Ascending aorta (tissue), 2 donors: ENCODE measurements at regions not wholly inside any gene's neighbourhood (a gene's known extent, or its start where the extent isn't known, plus 50 kb on each side); places are given as distances from the start of the nearest gene placed in this dataset.

Experiments
- DNase-seq, 2 donors: peaks; one replicate each; pipeline ENCODE4 v3.0.0-alpha.2; 2019; ENCODE audit warnings: low spot score in 2 of 2
- H3K27ac ChIP-seq, 2 donors: fragments of 200-600 bp; sonication (generic); one replicate each; pipeline ENCODE4 v1.5.1; 2016 to 2017; ENCODE audit warnings: mild to moderate bottlenecking in 1 of 2
- H3K27me3 ChIP-seq: fragments of 200-600 bp; sonication (generic); one replicate; pipeline ENCODE4 v1.5.1; 2017
- H3K36me3 ChIP-seq, 2 donors: fragments of 200-600 bp; sonication (generic); one replicate each; pipeline ENCODE4 v1.5.1; 2016
- H3K4me1 ChIP-seq, 2 donors: fragments of 200-600 bp; sonication (generic); one replicate each; pipeline ENCODE4 v1.5.1; 2016 to 2017; ENCODE audit warnings: mild to moderate bottlenecking in 1 of 2
- H3K4me3 ChIP-seq, 2 donors: fragments of 200-600 bp; sonication (generic); one replicate each; pipeline ENCODE4 v1.5.1; 2016 to 2017; ENCODE audit warnings: mild to moderate bottlenecking in 1 of 2
- H3K9me3 ChIP-seq, 2 donors: fragments of 200-600 bp; sonication (generic); one replicate each; pipeline ENCODE4 v1.5.1; 2016
- intact Hi-C: fragments of 100-400 bp; cut with DNase I; formaldehyde crosslinking; loops from one replicate; pipeline ENCODE4 v1.15.1; 2023
- TF ChIP-seq, protein P1 (sequence below), 3 experiments: fragments of 200-600 bp in 2 of 3; fragments of 450-650 bp in 1 of 3; sonication (generic) in 2 of 3; IDR thresholded peaks; one replicate each; pipeline ENCODE4 v1.5.1; 2016 to 2019; ENCODE audit warnings: antibody characterized with exemption in 3 of 3, mild to moderate bottlenecking in 1 of 3, moderate library complexity in 1 of 3

- intact Hi-C loops: no loop called here
- H3K4me1 ChIP-seq: no peaks in the 10 kb centered on the region
- TF ChIP-seq, protein P1, sequence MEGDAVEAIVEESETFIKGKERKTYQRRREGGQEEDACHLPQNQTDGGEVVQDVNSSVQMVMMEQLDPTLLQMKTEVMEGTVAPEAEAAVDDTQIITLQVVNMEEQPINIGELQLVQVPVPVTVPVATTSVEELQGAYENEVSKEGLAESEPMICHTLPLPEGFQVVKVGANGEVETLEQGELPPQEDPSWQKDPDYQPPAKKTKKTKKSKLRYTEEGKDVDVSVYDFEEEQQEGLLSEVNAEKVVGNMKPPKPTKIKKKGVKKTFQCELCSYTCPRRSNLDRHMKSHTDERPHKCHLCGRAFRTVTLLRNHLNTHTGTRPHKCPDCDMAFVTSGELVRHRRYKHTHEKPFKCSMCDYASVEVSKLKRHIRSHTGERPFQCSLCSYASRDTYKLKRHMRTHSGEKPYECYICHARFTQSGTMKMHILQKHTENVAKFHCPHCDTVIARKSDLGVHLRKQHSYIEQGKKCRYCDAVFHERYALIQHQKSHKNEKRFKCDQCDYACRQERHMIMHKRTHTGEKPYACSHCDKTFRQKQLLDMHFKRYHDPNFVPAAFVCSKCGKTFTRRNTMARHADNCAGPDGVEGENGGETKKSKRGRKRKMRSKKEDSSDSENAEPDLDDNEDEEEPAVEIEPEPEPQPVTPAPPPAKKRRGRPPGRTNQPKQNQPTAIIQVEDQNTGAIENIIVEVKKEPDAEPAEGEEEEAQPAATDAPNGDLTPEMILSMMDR (IDR thresholded peaks at IDR 0.05): no peak
- H3K36me3 ChIP-seq: no peaks in the 10 kb centered on the region
- H3K4me3 ChIP-seq: no peak overlapping the region
- DNase-seq: no peak
- no peaks in the 10 kb centered on the region for H3K9me3 ChIP-seq
- no peaks in the 10 kb centered on the region for H3K27me3 ChIP-seq
- H3K27ac ChIP-seq: no peak overlapping the region
These were observed 378.1 kb downstream of the TMEM38B start for GRCh38 chr9:106072421-106072820.

DNA sequence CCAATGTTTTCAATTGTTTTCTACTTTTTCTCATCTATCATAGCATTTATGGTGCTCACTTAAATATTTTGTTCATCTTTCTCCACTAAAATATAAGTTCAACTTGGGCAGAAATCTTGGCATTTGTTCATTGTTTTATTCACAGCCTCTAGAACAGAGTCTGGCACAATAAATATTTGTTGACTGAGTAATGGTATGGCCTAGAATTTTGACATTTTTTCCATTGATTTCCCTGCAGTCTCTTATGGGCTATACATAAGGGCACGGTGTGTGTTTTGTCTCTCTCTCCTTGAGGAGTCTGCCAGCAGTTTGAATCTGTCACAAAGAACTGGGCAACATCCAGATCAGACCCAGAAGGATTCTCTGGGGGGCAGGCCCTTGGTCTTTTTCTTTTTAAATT lies 379.7 kb downstream of the TMEM38B start:
- no peaks in the 10 kb centered on the region for H3K9me3 ChIP-seq
- H3K27ac ChIP-seq: no peak overlapping the region
- H3K27me3 ChIP-seq: no peaks in the 10 kb centered on the region
- no peaks in the 10 kb centered on the region for H3K4me1 ChIP-seq
- intact Hi-C loops: no loop called here
- no peaks in the 10 kb centered on the region for H3K36me3 ChIP-seq
- no peak for DNase-seq
- no peak overlapping the region for H3K4me3 ChIP-seq
- TF ChIP-seq, protein P1 (IDR thresholded peaks at IDR 0.05): no peak

- Histone ChIP-seq H3K4me3 (no peak overlapping the region), H3K4me1 (no peaks in the 10 kb centered on the region), H3K27me3 (no peaks in the 10 kb centered on the region), H3K36me3 (no peaks in the 10 kb centered on the region), H3K27ac (no peak overlapping the region), H3K9me3 (no peaks in the 10 kb centered on the region)
- DNase-seq: no peak
- TF ChIP-seq, protein P1 (IDR thresholded peaks at IDR 0.05): no peak
- intact Hi-C loops: no loop called here
These were observed 381.1 kb downstream of the TMEM38B start for GRCh38 chr9:106075236-106075959.

GRCh38 chr9:106075960-106076327 lies 381.6 kb downstream of the TMEM38B start:
- TF ChIP-seq, protein P1 (IDR thresholded peaks at IDR 0.05): no peak
- H3K27ac ChIP-seq: no peak overlapping the region
- no peaks in the 10 kb centered on the region for H3K27me3 ChIP-seq
- H3K4me1 ChIP-seq: no peaks in the 10 kb centered on the region
- H3K36me3 ChIP-seq: no peaks in the 10 kb centered on the region
- no peaks in the 10 kb centered on the region for H3K9me3 ChIP-seq
- DNase-seq: no peak
- H3K4me3 ChIP-seq: no peak overlapping the region
- intact Hi-C loops: no loop called here

DNA sequence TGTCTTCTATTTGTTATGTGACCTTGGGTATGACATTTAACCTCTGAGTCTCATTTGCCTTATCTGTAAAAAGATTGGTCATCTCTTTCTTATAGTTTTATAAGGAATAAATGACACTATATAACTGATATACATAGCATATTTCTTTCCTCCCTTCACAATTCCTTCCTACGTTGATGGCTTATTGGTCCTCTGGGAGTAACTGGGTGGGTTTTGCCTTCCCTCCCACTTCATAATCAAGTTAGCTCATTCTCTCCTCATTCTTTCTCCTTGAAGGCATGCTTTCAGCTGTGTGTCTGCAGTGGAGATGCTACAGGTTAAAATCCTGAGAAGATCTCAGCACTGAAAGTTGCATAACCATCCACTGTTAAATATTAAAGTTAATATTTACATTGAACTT lies 382.4 kb downstream of the TMEM38B start:
- H3K4me1 ChIP-seq: no peaks in the 10 kb centered on the region
- TF ChIP-seq, protein P1 (IDR thresholded peaks at IDR 0.05): no peak
- DNase-seq: no peak

GRCh38 chr9:106077731-106078130 lies 383.4 kb downstream of the TMEM38B start:
- H3K27ac ChIP-seq: no peak overlapping the region
- TF ChIP-seq, protein P1 (IDR thresholded peaks at IDR 0.05): no peak
- H3K36me3 ChIP-seq: no peaks in the 10 kb centered on the region
- H3K27me3 ChIP-seq: no peaks in the 10 kb centered on the region
- intact Hi-C loops: no loop called here
- no peaks in the 10 kb centered on the region for H3K4me1 ChIP-seq
- H3K9me3 ChIP-seq: no peaks in the 10 kb centered on the region
- H3K4me3 ChIP-seq: no peak overlapping the region
- no peak for DNase-seq

More for the DNA sequence above, 382.4 kb downstream of the TMEM38B start:
- no peaks in the 10 kb centered on the region for H3K27me3 ChIP-seq
- intact Hi-C loops: no loop called here
- no peak overlapping the region for H3K27ac ChIP-seq
- no peaks in the 10 kb centered on the region for H3K9me3 ChIP-seq
- no peaks in the 10 kb centered on the region for H3K36me3 ChIP-seq
- no peak overlapping the region for H3K4me3 ChIP-seq
